B cell (primary cell): ENCODE measurements at regions not wholly inside any gene's neighbourhood (a gene's known extent, or its start where the extent isn't known, plus 50 kb on each side); places are given as distances from the start of the nearest gene placed in this dataset.

Source experiments
- CTCF ChIP-seq: fragments of 200-600 bp; IDR thresholded peaks from one replicate; pipeline ENCODE4 v1.8.0; 2022; ENCODE audit warnings: antibody characterized with exemption, mild to moderate bottlenecking
- EZH2 ChIP-seq: IDR thresholded peaks from 2 replicates; pipeline ENCODE4 v1.6.1; 2012; ENCODE audit warnings: borderline replicate concordance, low read depth, mild to moderate bottlenecking, moderate library complexity, low read length; ENCODE audit not compliant: insufficient read depth, poor library complexity, severe bottlenecking

- TF ChIP-seq CTCF (no peak), EZH2 (no peak)
Measured at GRCh38 chr12:115737895-115738294, 539.6 kb downstream of the MED13L start.
